ENCODE measurements at regions not wholly inside any gene's neighbourhood (a gene's known extent, or its start where the extent isn't known, plus 50 kb on each side); places are given as distances from the start of the nearest gene placed in this dataset.

GRCh38 chr12:107271523-107271922 lies 178.2 kb upstream of the CRY1 start:
- TF ChIP-seq CTCF (conservative IDR thresholded peaks at IDR 0.05) (no peak), ZFX (IDR thresholded peaks at IDR 0.05) (no peak)
